RCC 7860 (cell line): ENCODE measurements at regions not wholly inside any gene's neighbourhood (a gene's known extent, or its start where the extent isn't known, plus 50 kb on each side); places are given as distances from the start of the nearest gene placed in this dataset.

Experiments used
- DNase-seq: peaks from one replicate; pipeline ENCODE4 v3.0.0-alpha.2; 2015; ENCODE audit warnings: low spot score
- FAIRE-seq: peaks from 2 replicates; lab custom pipeline; 2012; peaks lifted over from hg19 to GRCh38; lab: Jason Lieb, UNC

- DNase-seq = peak; percentile 40
- no peak for FAIRE-seq
These were observed 54.6 kb downstream of the ZFP36L2 start for GRCh38 chr2:43171789-43172188.

GRCh38 chr2:43170405-43171105 is 55.9 kb downstream of the ZFP36L2 start:
- DNase-seq = no peak
- no peak for FAIRE-seq

- no peak for DNase-seq
- FAIRE-seq = no peak
These were observed 56.4 kb downstream of the ZFP36L2 start for GRCh38 chr2:43169987-43170386.

- FAIRE-seq (no peak), DNase-seq (peak; percentile 70)
These were observed 57.1 kb downstream of the ZFP36L2 start for GRCh38 chr2:43169099-43169945.

GRCh38 chr2:43168016-43168369 is 58.4 kb downstream of the ZFP36L2 start:
- FAIRE-seq = no peak

GRCh38 chr2:43165378-43166069 is 60.9 kb downstream of the ZFP36L2 start:
- no peak for FAIRE-seq

More at GRCh38 chr2:43168016-43168369, 58.4 kb downstream of the ZFP36L2 start:
- no peak for DNase-seq

GRCh38 chr2:43164686-43165085 is 61.7 kb downstream of the ZFP36L2 start:
- FAIRE-seq = no peak

More at GRCh38 chr2:43165378-43166069, 60.9 kb downstream of the ZFP36L2 start:
- DNase-seq = no peak

GRCh38 chr2:43163584-43164270 is 62.7 kb downstream of the ZFP36L2 start:
- FAIRE-seq = no peak
- no peak for DNase-seq

More at GRCh38 chr2:43164686-43165085, 61.7 kb downstream of the ZFP36L2 start:
- DNase-seq = no peak

- FAIRE-seq (no peak), DNase-seq (no peak)
These were observed 64.0 kb downstream of the ZFP36L2 start for GRCh38 chr2:43162511-43162776.

GRCh38 chr2:43161650-43162510 is 64.5 kb downstream of the ZFP36L2 start:
- DNase-seq (no peak), FAIRE-seq (no peak)

GRCh38 chr2:43160778-43161177 is 65.6 kb downstream of the ZFP36L2 start:
- no peak for FAIRE-seq
- DNase-seq = no peak

GRCh38 chr2:43159797-43160196 is 66.6 kb downstream of the ZFP36L2 start:
- DNase-seq (no peak), FAIRE-seq (no peak)

- DNase-seq = peak; percentile 87
- FAIRE-seq = peak; percentile 44
These were observed 68.0 kb downstream of the ZFP36L2 start for GRCh38 chr2:43158259-43158880.

GRCh38 chr2:43157506-43158246 is 68.7 kb downstream of the ZFP36L2 start:
- FAIRE-seq = no peak
- no peak for DNase-seq

- DNase-seq (no peak), FAIRE-seq (no peak)
These were observed 70.5 kb downstream of the ZFP36L2 start for GRCh38 chr2:43155851-43156411.

GRCh38 chr2:43154685-43155084 is 71.7 kb downstream of the ZFP36L2 start:
- no peak for DNase-seq
- no peak for FAIRE-seq

- no peak for DNase-seq
- FAIRE-seq = no peak
These were observed 73.4 kb downstream of the ZFP36L2 start for GRCh38 chr2:43152741-43153647.

- DNase-seq (no peak), FAIRE-seq (no peak)
These were observed 74.2 kb downstream of the ZFP36L2 start for GRCh38 chr2:43152186-43152585.
